Testis (tissue), 2 donors: ENCODE measurements at regions not wholly inside any gene's neighbourhood (a gene's known extent, or its start where the extent isn't known, plus 50 kb on each side); places are given as distances from the start of the nearest gene placed in this dataset.

Source experiments
- CTCF ChIP-seq, 3 experiments: fragments of 450-650 bp in 2 of 3; fragments of 200-600 bp in 1 of 3; sonication (generic) in 1 of 3; IDR thresholded peaks; one replicate each; pipeline ENCODE4 v1.5.1; 2016 to 2019; ENCODE audit warnings: antibody characterized with exemption in 3 of 3, mild to moderate bottlenecking in 2 of 3, moderate library complexity in 1 of 3
- POLR2A ChIP-seq: fragments of 450-650 bp; IDR thresholded peaks from one replicate; pipeline ENCODE4 v1.6.1; 2017; ENCODE audit warnings: antibody characterized with exemption, mild to moderate bottlenecking, moderate library complexity

GRCh38 chr4:3667258-3667657 is 98.9 kb upstream of the ADRA2C start:
- TF ChIP-seq CTCF (IDR thresholded peaks at IDR 0.05) = no peak
- no peak for TF ChIP-seq POLR2A
